ENCODE measurements at regions not wholly inside any gene's neighbourhood (a gene's known extent, or its start where the extent isn't known, plus 50 kb on each side); places are given as distances from the start of the nearest gene placed in this dataset.

- Histone ChIP-seq H3K4ac (ENCODE audit: low read depth, low read length) (no peak overlapping the region), H3K79me1 (ENCODE audit: low read length) (no peaks in the 10 kb centered on the region), H2BK12ac (ENCODE audit: low read length) (no peak overlapping the region), H3K4me3 (ENCODE audit: low read depth, low read length) (no peak overlapping the region), H3K27ac (ENCODE audit: low read depth, low read length) (no peak overlapping the region), H3K14ac (ENCODE audit: low read length) (no peak overlapping the region), H3K27me3 (ENCODE audit: insufficient read depth, low read length) (no peaks in the 10 kb centered on the region), H3K23ac (ENCODE audit: low read length) (no peak overlapping the region), H3K9ac (ENCODE audit: low read length) (no peak overlapping the region), H3K79me2 (ENCODE audit: control insufficient read depth, insufficient read depth, low read length, poor library complexity) (no peaks in the 10 kb centered on the region), H4K91ac (ENCODE audit: low read depth, low read length) (no peak overlapping the region), H2BK5ac (ENCODE audit: low read depth, low read length, poor library complexity) (no peak overlapping the region), H3K4me1 (ENCODE audit: control insufficient read depth in 1 of 2, insufficient read depth in 2 of 2, low read length in 2 of 2) (peaks cover 0 to 1% of the 10 kb centered on the region in 2 experiments), H3K18ac (ENCODE audit: low read length) (no peak overlapping the region), H2BK120ac (ENCODE audit: insufficient read depth, low read length, poor library complexity) (no peak overlapping the region), H2AFZ (ENCODE audit: insufficient read depth, low read length, poor library complexity) (no peak overlapping the region), H3K9me3 (ENCODE audit: insufficient read depth, low read depth, low read length) (no peaks in the 10 kb centered on the region), H3K4me2 (ENCODE audit: low read length) (no peak overlapping the region), H3K36me3 (ENCODE audit: control insufficient read depth in 1 of 2, insufficient read depth in 2 of 2, low read length in 2 of 2) (no peaks in the 10 kb centered on the region), H2AK5ac (ENCODE audit: low read length) (no peak overlapping the region), H4K12ac (ENCODE audit: low read depth, low read length) (no peak overlapping the region), H4K8ac (ENCODE audit: low read depth, low read length) (no peak overlapping the region)
- peak; percentile 9 to 31 for DNase-seq
- WGBS (ENCODE audit: extremely low coverage, insufficient coverage, insufficient read length) = no CpG with 5 or more reads among the region's 2 CpGs
Observed at GRCh38 chr12:46944088-46944487, 118.3 kb upstream of the SLC38A4 start.

GRCh38 chr12:46944771-46945170 is 119.0 kb upstream of the SLC38A4 start:
- Histone ChIP-seq H2BK5ac (ENCODE audit: low read depth, low read length, poor library complexity) (no peak overlapping the region), H3K9ac (ENCODE audit: low read length) (no peak overlapping the region), H3K27ac (ENCODE audit: low read depth, low read length) (no peak overlapping the region), H3K79me1 (ENCODE audit: low read length) (no peaks in the 10 kb centered on the region), H2BK120ac (ENCODE audit: insufficient read depth, low read length, poor library complexity) (no peak overlapping the region), H2AK5ac (ENCODE audit: low read length) (no peak overlapping the region), H4K8ac (ENCODE audit: low read depth, low read length) (no peak overlapping the region), H3K4me2 (ENCODE audit: low read length) (no peak overlapping the region), H3K18ac (ENCODE audit: low read length) (no peak overlapping the region), H3K23ac (ENCODE audit: low read length) (no peak overlapping the region), H3K14ac (ENCODE audit: low read length) (no peak overlapping the region), H3K4ac (ENCODE audit: low read depth, low read length) (no peak overlapping the region), H3K36me3 (ENCODE audit: control insufficient read depth in 1 of 2, insufficient read depth in 2 of 2, low read length in 2 of 2) (no peaks in the 10 kb centered on the region), H3K79me2 (ENCODE audit: control insufficient read depth, insufficient read depth, low read length, poor library complexity) (no peaks in the 10 kb centered on the region), H3K4me1 (ENCODE audit: control insufficient read depth in 1 of 2, insufficient read depth in 2 of 2, low read length in 2 of 2) (peaks cover 0 to 1% of the 10 kb centered on the region in 2 experiments), H2BK12ac (ENCODE audit: low read length) (no peak overlapping the region), H3K27me3 (ENCODE audit: insufficient read depth, low read length) (no peaks in the 10 kb centered on the region), H2AFZ (ENCODE audit: insufficient read depth, low read length, poor library complexity) (no peak overlapping the region), H4K91ac (ENCODE audit: low read depth, low read length) (no peak overlapping the region), H3K9me3 (ENCODE audit: insufficient read depth, low read depth, low read length) (no peaks in the 10 kb centered on the region), H4K12ac (ENCODE audit: low read depth, low read length) (no peak overlapping the region), H3K4me3 (ENCODE audit: low read depth, low read length) (no peak overlapping the region)
- DNase-seq = peak; percentile 30 to 73
- WGBS (ENCODE audit: extremely low coverage, insufficient coverage, insufficient read length) = no CpG with 5 or more reads among the region's 5 CpGs

- Histone ChIP-seq H2AFZ (ENCODE audit: insufficient read depth, low read length, poor library complexity) (no peak overlapping the region), H3K79me2 (ENCODE audit: control insufficient read depth, insufficient read depth, low read length, poor library complexity) (no peaks in the 10 kb centered on the region), H3K4ac (ENCODE audit: low read depth, low read length) (no peak overlapping the region), H3K36me3 (ENCODE audit: control insufficient read depth in 1 of 2, insufficient read depth in 2 of 2, low read length in 2 of 2) (no peaks in the 10 kb centered on the region), H2BK12ac (ENCODE audit: low read length) (no peak overlapping the region), H2BK120ac (ENCODE audit: insufficient read depth, low read length, poor library complexity) (no peak overlapping the region), H3K18ac (ENCODE audit: low read length) (no peak overlapping the region), H3K4me2 (ENCODE audit: low read length) (no peak overlapping the region), H4K12ac (ENCODE audit: low read depth, low read length) (no peak overlapping the region), H3K9me3 (ENCODE audit: insufficient read depth, low read depth, low read length) (no peaks in the 10 kb centered on the region), H3K27ac (ENCODE audit: low read depth, low read length) (no peak overlapping the region), H3K23ac (ENCODE audit: low read length) (no peak overlapping the region), H2AK5ac (ENCODE audit: low read length) (no peak overlapping the region), H3K27me3 (ENCODE audit: insufficient read depth, low read length) (no peaks in the 10 kb centered on the region), H3K9ac (ENCODE audit: low read length) (no peak overlapping the region), H3K4me1 (ENCODE audit: control insufficient read depth in 1 of 2, insufficient read depth in 2 of 2, low read length in 2 of 2) (peaks cover 0 to 5% of the 10 kb centered on the region in 2 experiments), H4K91ac (ENCODE audit: low read depth, low read length) (no peak overlapping the region), H4K8ac (ENCODE audit: low read depth, low read length) (no peak overlapping the region), H3K14ac (ENCODE audit: low read length) (no peak overlapping the region), H3K4me3 (ENCODE audit: low read depth, low read length) (no peak overlapping the region), H2BK5ac (ENCODE audit: low read depth, low read length, poor library complexity) (no peak overlapping the region), H3K79me1 (ENCODE audit: low read length) (no peaks in the 10 kb centered on the region)
- no CpG with 5 or more reads among the region's 3 CpGs for WGBS (ENCODE audit: extremely low coverage, insufficient coverage, insufficient read length)
- DNase-seq = no peak
Observed at GRCh38 chr12:46945591-46945990, 119.8 kb upstream of the SLC38A4 start.

GRCh38 chr12:46946137-46946536 is 120.3 kb upstream of the SLC38A4 start:
- Histone ChIP-seq H2BK120ac (ENCODE audit: insufficient read depth, low read length, poor library complexity) (no peak overlapping the region), H3K27ac (ENCODE audit: low read depth, low read length) (no peak overlapping the region), H3K4me1 (ENCODE audit: control insufficient read depth in 1 of 2, insufficient read depth in 2 of 2, low read length in 2 of 2) (peaks cover 0 to 5% of the 10 kb centered on the region in 2 experiments), H3K79me1 (ENCODE audit: low read length) (no peaks in the 10 kb centered on the region), H4K12ac (ENCODE audit: low read depth, low read length) (no peak overlapping the region), H3K27me3 (ENCODE audit: insufficient read depth, low read length) (no peaks in the 10 kb centered on the region), H4K91ac (ENCODE audit: low read depth, low read length) (no peak overlapping the region), H3K4me3 (ENCODE audit: low read depth, low read length) (no peak overlapping the region), H3K9ac (ENCODE audit: low read length) (no peak overlapping the region), H3K18ac (ENCODE audit: low read length) (no peak overlapping the region), H2BK12ac (ENCODE audit: low read length) (no peak overlapping the region), H3K4ac (ENCODE audit: low read depth, low read length) (no peak overlapping the region), H4K8ac (ENCODE audit: low read depth, low read length) (no peak overlapping the region), H3K9me3 (ENCODE audit: insufficient read depth, low read depth, low read length) (no peaks in the 10 kb centered on the region), H3K14ac (ENCODE audit: low read length) (no peak overlapping the region), H2AFZ (ENCODE audit: insufficient read depth, low read length, poor library complexity) (no peak overlapping the region), H2BK5ac (ENCODE audit: low read depth, low read length, poor library complexity) (no peak overlapping the region), H2AK5ac (ENCODE audit: low read length) (no peak overlapping the region), H3K36me3 (ENCODE audit: control insufficient read depth in 1 of 2, insufficient read depth in 2 of 2, low read length in 2 of 2) (no peaks in the 10 kb centered on the region), H3K23ac (ENCODE audit: low read length) (no peak overlapping the region), H3K4me2 (ENCODE audit: low read length) (no peak overlapping the region), H3K79me2 (ENCODE audit: control insufficient read depth, insufficient read depth, low read length, poor library complexity) (no peaks in the 10 kb centered on the region)
- no CpG with 5 or more reads among the region's 2 CpGs for WGBS (ENCODE audit: extremely low coverage, insufficient coverage, insufficient read length)
- DNase-seq = no peak
